ENCODE measurements at regions not wholly inside any gene's neighbourhood (a gene's known extent, or its start where the extent isn't known, plus 50 kb on each side); places are given as distances from the start of the nearest gene placed in this dataset.

DNA sequence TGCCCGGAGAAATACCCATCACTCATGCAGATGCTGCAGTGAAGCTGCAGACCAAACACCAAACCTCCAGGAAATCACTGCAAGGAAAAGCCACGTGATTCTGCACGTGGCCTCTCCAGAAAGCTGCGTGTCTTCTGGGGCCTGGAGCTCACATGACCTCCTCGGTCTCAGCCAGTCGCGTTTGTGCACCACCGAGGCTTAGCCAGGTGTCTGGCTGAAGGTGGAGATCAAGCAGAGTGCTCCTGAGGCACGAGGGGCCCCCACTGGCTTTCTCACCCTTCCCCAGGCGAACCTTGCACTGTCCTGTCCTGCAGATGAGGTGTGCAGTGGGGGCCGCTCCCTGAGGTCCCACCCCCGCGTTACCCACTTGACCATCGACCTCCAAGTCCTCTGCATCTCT is 257.3 kb downstream of the RBFOX3 start:
- no peaks in the 10 kb centered on the region for H3K4me1 Mint-ChIP-seq
- TF ChIP-seq, protein P1, sequence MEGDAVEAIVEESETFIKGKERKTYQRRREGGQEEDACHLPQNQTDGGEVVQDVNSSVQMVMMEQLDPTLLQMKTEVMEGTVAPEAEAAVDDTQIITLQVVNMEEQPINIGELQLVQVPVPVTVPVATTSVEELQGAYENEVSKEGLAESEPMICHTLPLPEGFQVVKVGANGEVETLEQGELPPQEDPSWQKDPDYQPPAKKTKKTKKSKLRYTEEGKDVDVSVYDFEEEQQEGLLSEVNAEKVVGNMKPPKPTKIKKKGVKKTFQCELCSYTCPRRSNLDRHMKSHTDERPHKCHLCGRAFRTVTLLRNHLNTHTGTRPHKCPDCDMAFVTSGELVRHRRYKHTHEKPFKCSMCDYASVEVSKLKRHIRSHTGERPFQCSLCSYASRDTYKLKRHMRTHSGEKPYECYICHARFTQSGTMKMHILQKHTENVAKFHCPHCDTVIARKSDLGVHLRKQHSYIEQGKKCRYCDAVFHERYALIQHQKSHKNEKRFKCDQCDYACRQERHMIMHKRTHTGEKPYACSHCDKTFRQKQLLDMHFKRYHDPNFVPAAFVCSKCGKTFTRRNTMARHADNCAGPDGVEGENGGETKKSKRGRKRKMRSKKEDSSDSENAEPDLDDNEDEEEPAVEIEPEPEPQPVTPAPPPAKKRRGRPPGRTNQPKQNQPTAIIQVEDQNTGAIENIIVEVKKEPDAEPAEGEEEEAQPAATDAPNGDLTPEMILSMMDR (IDR thresholded peaks at IDR 0.05; ENCODE audit: unreplicated experiment) = no peak
- DNase-seq (ENCODE audit: low spot score in 2 of 2, unreplicated experiment in 2 of 2) = no peak
- H3K4me3 Mint-ChIP-seq = no peak overlapping the region
- no peaks in the 10 kb centered on the region for H3K9me3 Mint-ChIP-seq
- no peak overlapping the region for H3K27ac Mint-ChIP-seq
- peaks cover 84% of the 10 kb centered on the region for H3K27me3 Mint-ChIP-seq (ENCODE audit: low read depth)
- H3K36me3 Mint-ChIP-seq = no peaks in the 10 kb centered on the region

DNA sequence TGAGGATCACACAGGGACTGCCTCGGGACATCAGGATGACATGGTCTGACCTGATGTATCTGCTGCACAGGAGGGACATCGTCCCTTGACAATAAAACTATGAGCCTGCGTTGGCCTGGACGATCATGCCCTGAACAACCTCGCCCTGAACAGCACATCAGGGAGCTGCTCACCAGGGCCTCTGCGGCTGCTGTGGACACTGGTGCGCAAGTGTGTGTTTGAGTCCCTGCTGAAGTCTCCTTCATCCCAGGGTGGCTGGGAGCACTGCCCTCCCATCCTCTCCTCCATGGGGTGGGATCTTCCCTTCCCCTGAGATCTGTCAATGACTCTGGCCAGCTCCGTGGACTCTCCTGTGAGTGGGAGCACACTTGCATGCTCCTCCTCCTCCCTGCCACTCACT is 257.8 kb downstream of the RBFOX3 start:
- H3K27me3 Mint-ChIP-seq (ENCODE audit: low read depth) = peaks cover 84% of the 10 kb centered on the region
- H3K36me3 Mint-ChIP-seq = no peaks in the 10 kb centered on the region
- no peak overlapping the region for H3K27ac Mint-ChIP-seq
- H3K4me3 Mint-ChIP-seq = no peak overlapping the region
- DNase-seq (ENCODE audit: low spot score in 2 of 2, unreplicated experiment in 2 of 2) = no peak
- H3K9me3 Mint-ChIP-seq = no peaks in the 10 kb centered on the region
- H3K4me1 Mint-ChIP-seq = no peaks in the 10 kb centered on the region
- TF ChIP-seq, protein P1 (IDR thresholded peaks at IDR 0.05; ENCODE audit: unreplicated experiment) = no peak

DNA sequence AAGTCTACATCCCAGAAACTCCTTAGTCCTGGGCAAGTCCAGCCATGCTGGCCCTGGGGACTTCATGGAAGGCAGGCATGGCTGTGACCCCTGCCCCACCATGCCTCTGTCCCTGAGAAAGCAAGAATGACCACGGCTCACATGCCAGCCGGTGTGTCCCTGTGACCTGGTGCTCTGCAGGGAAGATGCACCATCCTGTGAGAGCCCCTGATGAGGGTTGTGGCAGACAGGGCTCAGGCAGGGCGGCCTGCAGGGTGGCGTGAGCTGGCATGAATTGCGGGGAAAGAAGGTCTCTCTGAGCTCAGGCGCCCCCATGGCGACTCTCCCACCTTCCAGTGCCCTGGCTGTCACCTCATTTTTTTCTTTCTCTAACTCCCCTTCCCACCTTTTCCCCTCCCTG is 260.3 kb downstream of the RBFOX3 start:
- Mint-ChIP-seq H3K4me3 (no peak overlapping the region), H3K9me3 (peaks cover 2% of the 10 kb centered on the region), H3K27me3 (ENCODE audit: low read depth) (peaks cover 89% of the 10 kb centered on the region), H3K36me3 (no peaks in the 10 kb centered on the region), H3K4me1 (no peaks in the 10 kb centered on the region), H3K27ac (no peak overlapping the region)
- no peak for DNase-seq (ENCODE audit: low spot score in 2 of 2, unreplicated experiment in 2 of 2)
- TF ChIP-seq, protein P1 (IDR thresholded peaks at IDR 0.05; ENCODE audit: unreplicated experiment) = no peak

DNA sequence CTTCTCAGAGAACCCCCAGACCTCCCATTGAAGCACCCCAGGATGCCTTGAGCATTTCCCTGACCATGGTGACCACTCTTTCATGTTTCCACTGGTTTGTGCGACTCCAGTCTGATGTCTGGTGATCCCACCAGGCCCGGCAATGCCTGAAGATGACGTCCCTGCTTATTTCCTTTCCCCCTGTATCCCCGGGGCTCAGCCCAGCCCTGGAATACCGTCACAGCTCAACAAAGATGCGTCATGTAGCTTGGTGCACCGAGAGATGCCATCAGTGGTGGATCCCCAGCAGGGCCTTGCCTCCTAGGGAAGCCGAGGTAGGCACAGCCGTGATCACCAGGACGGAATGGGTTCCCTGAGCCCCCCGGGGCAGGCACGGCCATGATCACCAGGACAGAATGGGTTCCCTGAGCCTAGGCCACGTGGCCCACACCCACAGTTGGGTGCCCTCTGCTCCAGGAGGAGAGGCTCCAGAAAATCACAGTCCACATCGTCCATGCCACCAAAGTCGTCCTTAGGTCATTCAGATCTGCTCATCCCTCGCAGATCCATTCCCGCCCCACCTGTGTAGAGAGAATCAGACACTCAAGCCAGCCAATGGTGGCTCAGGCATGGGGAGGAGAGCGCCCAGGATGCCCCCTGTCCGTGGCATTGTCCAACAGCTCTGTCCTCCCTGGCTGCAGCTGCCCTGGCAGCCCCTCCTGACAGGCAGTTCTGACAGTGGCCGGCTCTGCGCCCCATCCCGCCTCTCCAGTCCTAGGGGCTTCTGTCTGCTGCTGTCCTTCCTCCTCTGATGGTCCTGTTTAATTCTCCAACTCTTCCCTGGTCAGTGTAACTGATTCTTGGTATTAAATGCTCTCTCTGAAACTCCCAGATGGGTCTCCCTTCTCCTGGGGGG is 261.1 kb downstream of the RBFOX3 start:
- Mint-ChIP-seq H3K27me3 (ENCODE audit: low read depth) (peaks cover 88% of the 10 kb centered on the region), H3K9me3 (peaks cover 9% of the 10 kb centered on the region), H3K4me1 (no peaks in the 10 kb centered on the region), H3K27ac (no peak overlapping the region), H3K36me3 (no peaks in the 10 kb centered on the region), H3K4me3 (no peak overlapping the region)
- TF ChIP-seq, protein P1 (IDR thresholded peaks at IDR 0.05; ENCODE audit: unreplicated experiment) = no peak
- DNase-seq (ENCODE audit: low spot score in 2 of 2, unreplicated experiment in 2 of 2) = no peak

DNA sequence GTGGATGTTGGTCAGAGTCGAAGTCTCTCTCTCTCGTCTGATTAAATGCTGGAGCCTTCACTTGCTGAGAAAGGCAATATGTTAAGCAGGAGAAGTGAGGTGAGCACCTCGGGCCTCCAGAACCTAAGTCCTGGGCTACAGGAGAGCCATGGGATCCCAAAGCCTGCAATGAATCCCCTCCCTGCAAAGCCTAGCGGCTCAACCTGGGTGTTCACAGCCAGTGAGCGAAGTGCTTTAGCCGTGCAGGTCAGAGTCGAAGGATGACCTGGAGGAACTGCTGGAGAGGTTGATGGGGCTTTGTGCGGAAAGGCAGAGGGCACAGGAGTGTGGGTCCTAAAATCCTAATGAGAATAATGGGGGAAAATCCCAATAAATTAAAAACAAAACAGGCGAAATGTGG is 267.8 kb downstream of the ENGASE start:
- no peak for DNase-seq (ENCODE audit: low spot score in 2 of 2, unreplicated experiment in 2 of 2)
- H3K27ac Mint-ChIP-seq = no peak overlapping the region
- TF ChIP-seq, protein P1 (IDR thresholded peaks at IDR 0.05; ENCODE audit: unreplicated experiment) = no peak
- peaks cover 10% of the 10 kb centered on the region for H3K9me3 Mint-ChIP-seq
- H3K4me3 Mint-ChIP-seq = no peak overlapping the region
- peaks cover 56% of the 10 kb centered on the region for H3K27me3 Mint-ChIP-seq (ENCODE audit: low read depth)
- H3K36me3 Mint-ChIP-seq = no peaks in the 10 kb centered on the region
- no peaks in the 10 kb centered on the region for H3K4me1 Mint-ChIP-seq
